Activated CD4-positive, alpha-beta T cell treated with anti-CD3 and anti-CD28 coated beads, Interleukin-2, amount 10 ng/mL, durations not matched to agents 24 days and 14 days (primary cell): ENCODE measurements at regions not wholly inside any gene's neighbourhood (a gene's known extent, or its start where the extent isn't known, plus 50 kb on each side); places are given as distances from the start of the nearest gene placed in this dataset.

Experiments used
- DNase-seq: peaks from one replicate; pipeline ENCODE4 v3.0.0; 2022
- H3K27ac Mint-ChIP-seq: one replicate; pipeline ENCODE4 v1.8.0; 2022; ENCODE audit warnings: mild to moderate bottlenecking, mixed read lengths
- H3K27me3 Mint-ChIP-seq: one replicate; pipeline ENCODE4 v1.8.0; 2022; ENCODE audit warnings: mixed read lengths
- H3K36me3 Mint-ChIP-seq: one replicate; pipeline ENCODE4 v1.8.0; 2022; ENCODE audit warnings: low read depth, mild to moderate bottlenecking, mixed read lengths
- H3K4me1 Mint-ChIP-seq: one replicate; pipeline ENCODE4 v1.8.0; 2021; ENCODE audit warnings: mixed read lengths
- H3K4me3 Mint-ChIP-seq: one replicate; pipeline ENCODE4 v1.8.0; 2022; ENCODE audit warnings: mild to moderate bottlenecking, moderate library complexity, mixed read lengths
- H3K9me3 Mint-ChIP-seq: one replicate; pipeline ENCODE4 v1.8.0; 2021; ENCODE audit warnings: mixed read lengths
- intact Hi-C: fragments of 100-400 bp; cut with micrococcal nuclease; formaldehyde crosslinking; loops from one replicate; pipeline ENCODE4 v1.15.1; 2023

- intact Hi-C loops, result no loop called here
- Mint-ChIP-seq H3K36me3 (no peaks in the 10 kb centered on the region), H3K27ac (no peak overlapping the region), H3K9me3 (peaks cover 7% of the 10 kb centered on the region), H3K4me3 (no peak overlapping the region), H3K4me1 (no peaks in the 10 kb centered on the region), H3K27me3 (no peaks in the 10 kb centered on the region)
- no peak for DNase-seq
Observed at GRCh38 chrX:57848857-57849256, 61.4 kb downstream of the ZXDA start.

- intact Hi-C loops, result no loop called here
- H3K9me3 Mint-ChIP-seq, result no peaks in the 10 kb centered on the region
- no peak for DNase-seq
- no peak overlapping the region for H3K4me3 Mint-ChIP-seq
- H3K36me3 Mint-ChIP-seq, result no peaks in the 10 kb centered on the region
- no peak overlapping the region for H3K27ac Mint-ChIP-seq
- H3K27me3 Mint-ChIP-seq, result no peaks in the 10 kb centered on the region
- H3K4me1 Mint-ChIP-seq, result no peaks in the 10 kb centered on the region
Observed at GRCh38 chrX:57822818-57823217, 87.4 kb downstream of the ZXDA start.

- H3K4me3 Mint-ChIP-seq, result no peak overlapping the region
- H3K27me3 Mint-ChIP-seq, result no peaks in the 10 kb centered on the region
- H3K36me3 Mint-ChIP-seq, result no peaks in the 10 kb centered on the region
- intact Hi-C loops, result no loop called here
- H3K27ac Mint-ChIP-seq, result no peak overlapping the region
- no peak for DNase-seq
- H3K9me3 Mint-ChIP-seq, result no peaks in the 10 kb centered on the region
- no peaks in the 10 kb centered on the region for H3K4me1 Mint-ChIP-seq
Observed at GRCh38 chrX:57822398-57822797, 87.9 kb downstream of the ZXDA start.

GRCh38 chrX:57821703-57822387 is 88.4 kb downstream of the ZXDA start:
- peak; percentile 77 for DNase-seq
- H3K27me3 Mint-ChIP-seq, result no peaks in the 10 kb centered on the region
- intact Hi-C loops, result loop anchor here (1.0 to 2.0 kb wide), 2 partner anchors 97 to 203 kb away; no protein-coding TSS in a partner anchor
- H3K4me1 Mint-ChIP-seq, result no peaks in the 10 kb centered on the region
- H3K4me3 Mint-ChIP-seq, result no peak overlapping the region
- no peaks in the 10 kb centered on the region for H3K9me3 Mint-ChIP-seq
- no peaks in the 10 kb centered on the region for H3K36me3 Mint-ChIP-seq
- H3K27ac Mint-ChIP-seq, result no peak overlapping the region

- H3K27ac Mint-ChIP-seq, result no peak overlapping the region
- DNase-seq, result no peak
- H3K9me3 Mint-ChIP-seq, result no peaks in the 10 kb centered on the region
- intact Hi-C loops, result no loop called here
- H3K36me3 Mint-ChIP-seq, result no peaks in the 10 kb centered on the region
- H3K27me3 Mint-ChIP-seq, result no peaks in the 10 kb centered on the region
- no peaks in the 10 kb centered on the region for H3K4me1 Mint-ChIP-seq
- H3K4me3 Mint-ChIP-seq, result no peak overlapping the region
Observed at GRCh38 chrX:57817302-57817701, 93.0 kb downstream of the ZXDA start.

- Mint-ChIP-seq H3K27me3 (no peaks in the 10 kb centered on the region), H3K4me3 (no peak overlapping the region), H3K9me3 (no peaks in the 10 kb centered on the region), H3K27ac (no peak overlapping the region), H3K36me3 (no peaks in the 10 kb centered on the region), H3K4me1 (no peaks in the 10 kb centered on the region)
- intact Hi-C loops, result no loop called here
- DNase-seq, result no peak
Observed at GRCh38 chrX:57772637-57773036, 92.6 kb upstream of the NLRP2B start.

GRCh38 chrX:57771689-57772088 is 91.6 kb upstream of the NLRP2B start:
- DNase-seq, result no peak
- Mint-ChIP-seq H3K4me1 (no peaks in the 10 kb centered on the region), H3K27me3 (no peaks in the 10 kb centered on the region), H3K27ac (no peak overlapping the region), H3K4me3 (no peak overlapping the region), H3K9me3 (no peaks in the 10 kb centered on the region), H3K36me3 (no peaks in the 10 kb centered on the region)
- intact Hi-C loops, result no loop called here

- intact Hi-C loops, result no loop called here
- H3K36me3 Mint-ChIP-seq, result no peaks in the 10 kb centered on the region
Observed at GRCh38 chrX:57752866-57753265, 72.8 kb upstream of the NLRP2B start.

GRCh38 chrX:57741107-57741506 is 61.0 kb upstream of the NLRP2B start:
- DNase-seq, result no peak
- H3K9me3 Mint-ChIP-seq, result no peaks in the 10 kb centered on the region
- H3K36me3 Mint-ChIP-seq, result no peaks in the 10 kb centered on the region
- no peak overlapping the region for H3K27ac Mint-ChIP-seq
- no peaks in the 10 kb centered on the region for H3K4me1 Mint-ChIP-seq
- intact Hi-C loops, result no loop called here
- no peak overlapping the region for H3K4me3 Mint-ChIP-seq
- no peaks in the 10 kb centered on the region for H3K27me3 Mint-ChIP-seq

More at GRCh38 chrX:57752866-57753265, 72.8 kb upstream of the NLRP2B start:
- H3K27me3 Mint-ChIP-seq, result no peaks in the 10 kb centered on the region
- H3K4me3 Mint-ChIP-seq, result no peak overlapping the region
- no peak overlapping the region for H3K27ac Mint-ChIP-seq
- DNase-seq, result no peak
- H3K4me1 Mint-ChIP-seq, result no peaks in the 10 kb centered on the region
- no peaks in the 10 kb centered on the region for H3K9me3 Mint-ChIP-seq

GRCh38 chrX:57737881-57738280 is 57.8 kb upstream of the NLRP2B start:
- Mint-ChIP-seq H3K4me1 (no peaks in the 10 kb centered on the region), H3K4me3 (no peak overlapping the region), H3K9me3 (no peaks in the 10 kb centered on the region), H3K27me3 (no peaks in the 10 kb centered on the region), H3K27ac (no peak overlapping the region), H3K36me3 (no peaks in the 10 kb centered on the region)
- no peak for DNase-seq
- intact Hi-C loops, result no loop called here
